CD8-positive, alpha-beta memory T cell (primary cell): ENCODE measurements at regions not wholly inside any gene's neighbourhood (a gene's known extent, or its start where the extent isn't known, plus 50 kb on each side); places are given as distances from the start of the nearest gene placed in this dataset.

ENCODE experiments used
- CTCF ChIA-PET: fragments of 350-600 bp; sonication (Branson Sonifier 250); formaldehyde crosslinking; loops from one replicate; lab custom pipeline; 2021; ENCODE audit warnings: antibody characterized with exemption; lab: Charles Lee
- POLR2A ChIA-PET: fragments of 350-600 bp; sonication (Branson Sonifier 250); formaldehyde crosslinking; loops from one replicate; lab custom pipeline; 2021; ENCODE audit warnings: antibody characterized with exemption; lab: Charles Lee
- DNase-seq, 5 donors: peaks; one replicate each; pipeline versions ENCODE4 v3.0.0 to v3.0.0-alpha.2; 2020 to 2022; ENCODE audit warnings: mixed read lengths in 1 of 5
- H3K27ac ChIP-seq: one replicate; pipeline ENCODE4 v1.7.0; 2013; ENCODE audit warnings: low read depth, mild to moderate bottlenecking, low read length, moderate library complexity
- H3K27me3 ChIP-seq: 2 replicates; pipeline ENCODE4 v1.7.0; 2013; ENCODE audit warnings: low read length, mild to moderate bottlenecking; ENCODE audit not compliant: insufficient read depth, poor library complexity, severe bottlenecking
- H3K36me3 ChIP-seq: 2 replicates; pipeline ENCODE4 v1.7.0; 2013; ENCODE audit warnings: mild to moderate bottlenecking, low read length, moderate library complexity; ENCODE audit not compliant: insufficient read depth
- H3K4me1 ChIP-seq: 2 replicates; pipeline ENCODE4 v1.7.0; 2013; ENCODE audit warnings: mild to moderate bottlenecking, low read length, moderate library complexity; ENCODE audit not compliant: insufficient read depth
- H3K4me3 ChIP-seq: 2 replicates; pipeline ENCODE4 v1.7.0; 2013; ENCODE audit warnings: mild to moderate bottlenecking, low read length
- H3K9me3 ChIP-seq: 2 replicates; pipeline ENCODE4 v1.7.0; 2013; ENCODE audit warnings: mild to moderate bottlenecking, low read length
- H3K27ac Mint-ChIP-seq, 8 donors: one replicate each; pipeline ENCODE4 v1.8.0; 2020 to 2021; ENCODE audit warnings: mixed read lengths in 8 of 8, mild to moderate bottlenecking in 6 of 8, inconsistent platforms in 3 of 8, moderate library complexity in 3 of 8
- H3K27me3 Mint-ChIP-seq, 2 donors: one replicate each; pipeline ENCODE4 v1.8.0; 2020 to 2021; ENCODE audit warnings: mixed read lengths in 2 of 2, mild to moderate bottlenecking in 1 of 2, moderate library complexity in 1 of 2
- H3K36me3 Mint-ChIP-seq, 3 donors: one replicate each; pipeline ENCODE4 v1.8.0; 2020 to 2021; ENCODE audit warnings: mixed read lengths in 3 of 3, inconsistent platforms in 1 of 3, mild to moderate bottlenecking in 1 of 3
- H3K4me1 Mint-ChIP-seq, 3 donors: one replicate each; pipeline ENCODE4 v1.8.0; 2020 to 2021; ENCODE audit warnings: mixed read lengths in 3 of 3, inconsistent platforms in 1 of 3, mild to moderate bottlenecking in 1 of 3
- H3K4me3 Mint-ChIP-seq, 7 donors: one replicate each; pipeline ENCODE4 v1.8.0; 2020 to 2021; ENCODE audit warnings: mixed read lengths in 7 of 7, mild to moderate bottlenecking in 6 of 7, moderate library complexity in 4 of 7, inconsistent platforms in 2 of 7
- H3K9me3 Mint-ChIP-seq, 5 donors: one replicate each; pipeline ENCODE4 v1.8.0; 2020 to 2022; ENCODE audit warnings: mixed read lengths in 5 of 5, mild to moderate bottlenecking in 3 of 5, moderate library complexity in 2 of 5, inconsistent platforms in 1 of 5

DNA sequence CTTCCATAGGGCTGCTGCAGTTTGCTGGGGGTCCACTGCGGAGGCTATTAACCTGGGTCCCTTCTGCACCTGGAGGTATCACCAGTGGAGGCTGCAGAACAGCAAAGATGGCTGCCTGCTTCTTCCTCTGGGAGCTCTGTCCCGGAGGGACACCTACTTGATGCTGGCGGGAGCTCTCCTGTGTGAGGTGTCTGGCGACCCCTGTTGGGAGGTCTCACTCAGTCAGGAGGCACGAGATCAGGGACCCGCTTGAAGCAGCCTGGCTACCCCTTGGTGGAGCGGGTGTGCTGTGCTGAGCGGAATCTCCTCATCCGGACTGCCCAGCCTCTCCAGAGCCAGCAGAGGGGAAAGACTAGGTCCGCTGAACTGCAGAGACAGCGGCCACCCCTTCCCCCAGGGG is 56.0 kb upstream of the CTXND1 start:
- CTCF ChIA-PET: no interaction called here
- Mint-ChIP-seq H3K27ac (no peak overlapping the region), H3K4me3 (no peak overlapping the region), H3K4me1 (no peaks in the 10 kb centered on the region), H3K27me3 (peaks cover 5 to 47% of the 10 kb centered on the region in 2 donors), H3K36me3 (no peaks in the 10 kb centered on the region), H3K9me3 (peaks cover 0 to 7% (median 0%) of the 10 kb centered on the region in 5 donors)
- H3K4me1 ChIP-seq: no peaks in the 10 kb centered on the region
- POLR2A ChIA-PET: no interaction called here
- no peaks in the 10 kb centered on the region for H3K27me3 ChIP-seq
- H3K27ac ChIP-seq: no peak overlapping the region
- H3K9me3 ChIP-seq: no peaks in the 10 kb centered on the region
- H3K4me3 ChIP-seq: no peak overlapping the region
- DNase-seq: no peak
- no peaks in the 10 kb centered on the region for H3K36me3 ChIP-seq

DNA sequence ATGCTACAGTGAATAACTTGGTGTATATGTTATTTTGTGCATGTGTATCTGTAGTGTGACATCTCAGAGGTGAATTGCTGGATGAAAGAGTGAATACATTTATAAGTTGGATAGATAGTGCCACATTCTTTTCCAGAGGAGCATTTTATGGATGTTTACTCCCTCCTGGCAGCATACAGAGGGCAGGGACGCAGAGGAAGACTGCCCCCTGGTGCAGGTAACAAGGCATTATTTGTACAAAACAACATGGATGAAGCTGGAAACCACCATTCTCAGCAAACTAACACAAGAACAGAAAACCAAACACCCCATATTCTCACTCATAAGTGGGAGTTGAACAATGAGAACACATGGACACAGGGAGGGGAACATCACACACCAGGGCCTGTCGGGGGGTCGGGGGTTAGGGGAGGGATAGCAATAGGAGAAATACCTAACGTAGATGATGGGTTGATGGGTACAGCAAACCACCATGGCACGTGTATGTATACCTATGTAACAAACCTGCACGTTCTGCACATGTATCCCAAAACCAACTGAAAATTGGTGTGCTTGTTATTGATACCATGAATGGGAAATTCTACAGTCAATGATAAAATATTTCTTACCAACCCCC is 57.9 kb upstream of the CTXND1 start:
- Histone ChIP-seq H3K27me3 (no peaks in the 10 kb centered on the region), H3K4me1 (no peaks in the 10 kb centered on the region), H3K9me3 (no peaks in the 10 kb centered on the region), H3K4me3 (no peak overlapping the region), H3K27ac (no peak overlapping the region), H3K36me3 (no peaks in the 10 kb centered on the region)
- no peaks in the 10 kb centered on the region for H3K36me3 Mint-ChIP-seq
- H3K27me3 Mint-ChIP-seq: peaks cover 5 to 53% of the 10 kb centered on the region in 2 donors
- CTCF ChIA-PET: no interaction called here
- DNase-seq: no peak
- POLR2A ChIA-PET: no interaction called here
- H3K4me1 Mint-ChIP-seq: no peaks in the 10 kb centered on the region
- H3K9me3 Mint-ChIP-seq: peaks cover 0 to 4% (median 0%) of the 10 kb centered on the region in 5 donors
- no peak overlapping the region for H3K27ac Mint-ChIP-seq
- no peak overlapping the region for H3K4me3 Mint-ChIP-seq

GRCh38 chr15:80310776-80311175 is 58.8 kb upstream of the CTXND1 start:
- H3K4me3 ChIP-seq: no peak overlapping the region
- H3K9me3 ChIP-seq: no peaks in the 10 kb centered on the region
- POLR2A ChIA-PET: no interaction called here
- no peaks in the 10 kb centered on the region for H3K36me3 Mint-ChIP-seq
- DNase-seq: no peak
- H3K27ac ChIP-seq: no peak overlapping the region
- no peaks in the 10 kb centered on the region for H3K4me1 ChIP-seq
- peaks cover 5 to 61% of the 10 kb centered on the region in 2 donors for H3K27me3 Mint-ChIP-seq
- no peak overlapping the region for H3K27ac Mint-ChIP-seq
- peaks cover 0 to 4% (median 0%) of the 10 kb centered on the region in 5 donors for H3K9me3 Mint-ChIP-seq
- no peaks in the 10 kb centered on the region for H3K36me3 ChIP-seq
- CTCF ChIA-PET: no interaction called here
- H3K4me1 Mint-ChIP-seq: no peaks in the 10 kb centered on the region
- no peak overlapping the region for H3K4me3 Mint-ChIP-seq
- no peaks in the 10 kb centered on the region for H3K27me3 ChIP-seq

- Histone ChIP-seq H3K9me3 (no peaks in the 10 kb centered on the region), H3K4me3 (no peak overlapping the region), H3K27me3 (no peaks in the 10 kb centered on the region), H3K27ac (no peak overlapping the region), H3K4me1 (no peaks in the 10 kb centered on the region), H3K36me3 (no peaks in the 10 kb centered on the region)
- ChIA-PET POLR2A (no interaction called here), CTCF (no interaction called here)
- Mint-ChIP-seq H3K4me3 (no peak overlapping the region), H3K27ac (no peak overlapping the region), H3K4me1 (no peaks in the 10 kb centered on the region), H3K36me3 (no peaks in the 10 kb centered on the region), H3K27me3 (peaks cover 8 to 44% of the 10 kb centered on the region in 2 donors), H3K9me3 (no peaks in the 10 kb centered on the region)
- no peak for DNase-seq
Observed at GRCh38 chr15:80315289-80315987, 63.4 kb upstream of the CTXND1 start.

- no peaks in the 10 kb centered on the region for H3K4me1 ChIP-seq
- Mint-ChIP-seq H3K4me3 (no peak overlapping the region), H3K27ac (peak overlapping the region in 1 of 8 donors; percentile 75), H3K36me3 (no peaks in the 10 kb centered on the region), H3K4me1 (no peaks in the 10 kb centered on the region), H3K27me3 (peaks cover 5 to 41% of the 10 kb centered on the region in 2 donors), H3K9me3 (no peaks in the 10 kb centered on the region)
- ChIA-PET CTCF (no interaction called here), POLR2A (no interaction called here)
- no peak for DNase-seq
- no peaks in the 10 kb centered on the region for H3K27me3 ChIP-seq
- H3K9me3 ChIP-seq: no peaks in the 10 kb centered on the region
- H3K36me3 ChIP-seq: no peaks in the 10 kb centered on the region
- no peak overlapping the region for H3K27ac ChIP-seq
- no peak overlapping the region for H3K4me3 ChIP-seq
Observed at GRCh38 chr15:80317389-80318182, 65.6 kb upstream of the CTXND1 start.

DNA sequence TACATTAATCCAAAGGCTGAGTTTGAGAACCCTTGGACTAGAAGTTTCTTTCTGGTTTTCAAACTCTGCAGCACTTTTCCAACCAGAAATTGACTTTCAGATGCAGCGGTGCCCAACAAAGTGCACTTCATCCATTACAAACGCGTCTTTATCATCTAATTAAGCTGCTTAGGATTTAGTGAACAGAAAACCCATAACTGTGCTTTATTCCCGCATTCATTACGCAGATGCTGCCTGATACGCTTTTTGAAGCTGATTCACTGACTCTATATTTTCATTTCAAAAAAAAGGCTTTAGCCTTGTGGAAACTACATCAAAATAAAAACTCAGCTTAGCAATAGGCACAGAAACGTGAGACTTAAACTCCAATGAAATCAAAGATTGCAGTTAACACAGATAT is 69.8 kb upstream of the CTXND1 start:
- ChIA-PET CTCF (no interaction called here), POLR2A (no interaction called here)
- no peaks in the 10 kb centered on the region for H3K27me3 ChIP-seq
- peaks cover 14 to 30% of the 10 kb centered on the region in 2 donors for H3K27me3 Mint-ChIP-seq
- H3K27ac ChIP-seq: no peak overlapping the region
- H3K36me3 Mint-ChIP-seq: no peaks in the 10 kb centered on the region
- peaks cover 0 to 2% (median 0%) of the 10 kb centered on the region in 5 donors for H3K9me3 Mint-ChIP-seq
- DNase-seq: no peak
- H3K4me1 Mint-ChIP-seq: no peaks in the 10 kb centered on the region
- H3K4me3 Mint-ChIP-seq: no peak overlapping the region
- no peak overlapping the region for H3K4me3 ChIP-seq
- no peaks in the 10 kb centered on the region for H3K9me3 ChIP-seq
- H3K36me3 ChIP-seq: no peaks in the 10 kb centered on the region
- H3K4me1 ChIP-seq: no peaks in the 10 kb centered on the region
- no peak overlapping the region for H3K27ac Mint-ChIP-seq

GRCh38 chr15:80323285-80323684 is 71.3 kb upstream of the CTXND1 start:
- no peak for DNase-seq
- H3K27me3 ChIP-seq: no peaks in the 10 kb centered on the region
- no peak overlapping the region for H3K4me3 ChIP-seq
- no peaks in the 10 kb centered on the region for H3K9me3 ChIP-seq
- POLR2A ChIA-PET: no interaction called here
- Mint-ChIP-seq H3K27ac (no peak overlapping the region), H3K36me3 (no peaks in the 10 kb centered on the region), H3K4me1 (no peaks in the 10 kb centered on the region), H3K9me3 (peaks cover 0 to 4% (median 0%) of the 10 kb centered on the region in 5 donors), H3K4me3 (no peak overlapping the region), H3K27me3 (peaks cover 12 to 26% of the 10 kb centered on the region in 2 donors)
- H3K36me3 ChIP-seq: no peaks in the 10 kb centered on the region
- H3K27ac ChIP-seq: no peak overlapping the region
- CTCF ChIA-PET: no interaction called here
- H3K4me1 ChIP-seq: no peaks in the 10 kb centered on the region

GRCh38 chr15:80324545-80325080 is 72.6 kb upstream of the CTXND1 start:
- Mint-ChIP-seq H3K4me3 (no peak overlapping the region), H3K36me3 (no peaks in the 10 kb centered on the region), H3K27ac (peak overlapping the region in 1 of 8 donors; percentile 7), H3K9me3 (peaks cover 0 to 6% (median 0%) of the 10 kb centered on the region in 5 donors), H3K4me1 (no peaks in the 10 kb centered on the region), H3K27me3 (peaks cover 18 to 24% of the 10 kb centered on the region in 2 donors)
- Histone ChIP-seq H3K9me3 (no peaks in the 10 kb centered on the region), H3K36me3 (no peaks in the 10 kb centered on the region), H3K4me1 (no peaks in the 10 kb centered on the region), H3K27ac (no peak overlapping the region), H3K4me3 (no peak overlapping the region), H3K27me3 (no peaks in the 10 kb centered on the region)
- DNase-seq: no peak
- ChIA-PET CTCF (no interaction called here), POLR2A (no interaction called here)
